ENCODE measurements at regions not wholly inside any gene's neighbourhood (a gene's known extent, or its start where the extent isn't known, plus 50 kb on each side); places are given as distances from the start of the nearest gene placed in this dataset.

GRCh38 chr9:3007326-3007725 lies 163.4 kb upstream of the PUM3 start:
- in situ Hi-C loops (cut with MboI; ENCODE audit: low pct_unique_long_range_greater_than_20kb, low sequenced_read_pairs): no loop called here
- no peak for DNase-seq

- DNase-seq: no peak
- in situ Hi-C loops (cut with MboI; ENCODE audit: low pct_unique_long_range_greater_than_20kb, low sequenced_read_pairs): no loop called here
These were observed 163.0 kb upstream of the PUM3 start for GRCh38 chr9:3006851-3007250.

GRCh38 chr9:3004572-3004971 lies 160.7 kb upstream of the PUM3 start:
- no peak for DNase-seq

DNA sequence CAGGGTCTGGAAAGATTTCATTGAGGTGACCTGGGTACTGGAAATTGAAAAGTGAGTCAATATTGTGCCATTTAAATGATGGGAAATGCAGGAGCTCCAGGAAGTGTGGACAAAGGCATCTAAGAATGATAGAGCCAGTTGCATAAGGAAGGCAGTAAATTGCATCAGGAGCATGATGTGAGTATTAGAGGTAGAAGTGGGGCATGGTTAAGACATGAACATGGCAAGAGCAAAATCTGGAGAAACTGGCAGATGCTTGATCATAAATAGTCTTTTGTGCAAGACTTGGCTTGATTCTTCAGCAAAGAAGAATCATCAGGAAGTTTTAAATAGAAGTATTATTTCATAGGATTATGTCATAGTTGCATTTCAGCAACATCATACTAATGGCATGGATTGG lies 157.4 kb upstream of the PUM3 start:
- no peak for DNase-seq
- in situ Hi-C loops (cut with MboI; ENCODE audit: low pct_unique_long_range_greater_than_20kb, low sequenced_read_pairs): no loop called here

More at GRCh38 chr9:3004572-3004971, 160.7 kb upstream of the PUM3 start:
- in situ Hi-C loops (cut with MboI; ENCODE audit: low pct_unique_long_range_greater_than_20kb, low sequenced_read_pairs): no loop called here

GRCh38 chr9:2992427-2992826 lies 148.5 kb upstream of the PUM3 start:
- no peak for DNase-seq
- in situ Hi-C loops (cut with MboI; ENCODE audit: low pct_unique_long_range_greater_than_20kb, low sequenced_read_pairs): no loop called here

DNA sequence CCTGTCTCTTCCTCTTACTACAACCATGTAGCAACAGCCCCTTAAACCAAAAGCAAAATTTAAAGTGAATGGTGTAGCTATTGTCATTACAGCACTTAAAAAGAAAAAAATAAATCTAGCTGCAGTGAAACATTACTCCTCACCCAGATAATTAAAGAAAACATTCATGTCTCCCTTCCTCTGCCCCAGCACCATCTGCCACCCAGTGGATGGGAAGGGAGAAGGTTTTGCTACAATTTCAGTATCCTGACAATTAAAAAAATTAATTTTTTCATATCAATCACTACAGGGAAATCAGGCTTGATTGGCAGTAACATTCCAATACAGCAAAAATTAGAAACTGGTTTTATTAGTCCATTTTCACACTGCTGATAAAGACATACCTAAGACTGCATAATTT lies 147.4 kb upstream of the PUM3 start:
- in situ Hi-C loops (cut with MboI; ENCODE audit: low pct_unique_long_range_greater_than_20kb, low sequenced_read_pairs): no loop called here
- no peak for DNase-seq

DNA sequence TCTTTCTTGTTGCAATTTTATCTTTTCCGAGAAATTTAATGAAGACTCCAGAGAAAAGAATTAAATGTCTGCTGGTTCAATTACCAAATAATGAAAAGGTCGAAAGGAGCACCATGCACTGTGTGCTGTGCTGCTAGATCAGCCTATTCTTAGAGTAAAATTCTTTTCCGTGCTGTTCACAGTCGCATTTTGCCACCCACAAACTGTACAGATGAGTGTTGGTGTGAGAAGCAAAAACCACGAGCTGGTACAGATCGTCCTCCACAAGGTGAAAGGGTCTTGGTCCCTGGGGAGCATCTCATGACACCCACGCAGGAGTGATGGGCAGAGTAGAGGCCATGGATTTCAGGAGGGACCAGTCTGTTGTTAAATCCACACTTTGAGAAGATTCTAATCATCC lies 143.8 kb upstream of the PUM3 start:
- in situ Hi-C loops (cut with MboI; ENCODE audit: low pct_unique_long_range_greater_than_20kb, low sequenced_read_pairs): no loop called here

DNA sequence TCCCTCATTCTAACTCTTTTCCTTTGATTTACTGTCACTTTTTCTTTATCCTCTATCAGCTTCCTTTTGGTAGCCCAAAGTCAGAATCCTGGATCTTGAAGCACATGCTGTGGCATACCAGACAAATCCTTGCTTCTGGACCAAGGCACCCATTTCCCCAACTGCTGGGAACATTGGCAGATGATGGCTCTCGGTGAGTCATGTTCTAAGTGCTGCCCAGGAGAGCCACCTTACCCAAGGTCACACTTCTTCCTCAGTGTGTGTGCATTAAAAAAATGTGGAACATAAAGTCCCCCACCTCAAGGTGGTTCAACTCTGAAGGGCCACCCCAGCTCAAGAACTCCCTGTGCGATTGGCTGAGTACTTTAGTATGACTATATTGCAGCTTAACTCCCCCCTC lies 141.4 kb upstream of the PUM3 start:
- in situ Hi-C loops (cut with MboI; ENCODE audit: low pct_unique_long_range_greater_than_20kb, low sequenced_read_pairs): no loop called here
- DNase-seq: no peak

More for the DNA sequence above, 143.8 kb upstream of the PUM3 start:
- DNase-seq: no peak

DNA sequence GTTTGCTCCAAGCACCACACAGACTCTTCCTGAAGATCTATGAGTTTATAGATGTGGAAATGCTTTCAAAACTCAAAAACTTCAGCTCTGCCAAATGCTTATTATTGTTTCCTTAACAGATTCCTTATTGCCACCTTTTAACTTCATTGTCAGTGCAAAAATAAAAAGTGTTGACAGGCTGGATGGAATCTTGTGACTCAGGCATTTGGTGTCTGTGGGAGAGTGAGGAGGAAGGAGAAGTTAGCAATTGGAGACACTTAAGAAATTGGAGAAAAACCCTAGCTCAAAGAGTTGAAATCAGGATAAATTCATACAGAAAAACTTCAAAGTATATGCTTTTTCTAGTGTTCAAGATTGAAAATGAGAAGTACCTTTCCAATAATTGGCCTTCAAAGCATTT lies 140.6 kb upstream of the PUM3 start:
- in situ Hi-C loops (cut with MboI; ENCODE audit: low pct_unique_long_range_greater_than_20kb, low sequenced_read_pairs): no loop called here
- no peak for DNase-seq

DNA sequence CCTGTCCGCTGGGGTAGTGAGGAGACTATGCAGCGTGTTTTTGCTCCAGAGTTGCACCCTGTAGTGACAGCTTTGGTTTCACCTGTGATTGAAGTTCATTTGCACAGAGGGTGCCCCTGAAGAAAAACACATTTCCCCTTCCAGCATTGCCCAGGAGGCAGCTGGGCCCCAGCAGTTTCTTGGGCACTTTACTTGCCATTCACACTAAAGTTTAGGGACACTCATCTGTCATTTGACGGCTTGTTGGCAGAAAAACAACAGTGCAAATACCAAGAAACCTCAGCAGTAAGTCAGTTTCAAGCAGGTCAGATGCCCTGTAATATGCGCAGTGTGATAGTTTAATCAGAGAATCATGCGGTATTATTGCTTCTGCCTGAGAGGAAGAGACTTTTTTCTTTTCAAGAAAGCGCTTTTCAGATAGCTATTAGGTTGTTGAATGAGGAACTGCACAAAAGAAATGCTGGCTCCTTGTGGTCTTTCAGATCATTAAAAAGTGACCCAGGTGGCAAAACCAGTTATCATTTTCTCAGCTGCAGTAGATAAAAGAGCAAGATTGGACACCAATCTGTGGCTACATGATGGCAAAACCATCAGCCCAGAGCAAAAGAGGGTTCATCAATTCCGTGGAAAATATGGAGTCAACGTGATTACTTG lies 136.2 kb upstream of the PUM3 start:
- in situ Hi-C loops (cut with MboI; ENCODE audit: low pct_unique_long_range_greater_than_20kb, low sequenced_read_pairs): no loop called here
- DNase-seq: no peak

GRCh38 chr9:2972475-2972874 lies 128.6 kb upstream of the PUM3 start:
- no peak for DNase-seq
- in situ Hi-C loops (cut with MboI; ENCODE audit: low pct_unique_long_range_greater_than_20kb, low sequenced_read_pairs): no loop called here

- no peak for DNase-seq
- in situ Hi-C loops (cut with MboI; ENCODE audit: low pct_unique_long_range_greater_than_20kb, low sequenced_read_pairs): no loop called here
These were observed 127.0 kb upstream of the PUM3 start for GRCh38 chr9:2970864-2971263.

DNA sequence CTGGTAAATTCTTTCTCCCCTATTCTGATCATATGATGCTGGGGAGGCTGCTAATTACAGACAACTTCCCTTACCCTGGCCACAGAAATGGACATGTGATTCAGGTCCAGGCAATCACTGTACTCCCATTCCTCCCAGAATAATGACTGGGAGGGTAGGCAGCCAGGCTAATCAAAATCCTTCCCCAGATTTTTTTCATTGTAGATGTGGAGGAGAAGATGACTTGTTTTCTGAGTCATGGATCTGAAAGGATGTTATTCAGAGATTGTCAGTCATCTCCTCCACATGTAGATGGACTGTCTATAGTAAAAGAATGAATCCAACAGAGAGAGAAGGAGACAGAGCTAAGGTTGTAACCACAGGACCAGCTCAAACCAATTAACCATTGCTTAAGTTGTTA lies 123.9 kb upstream of the PUM3 start:
- in situ Hi-C loops (cut with MboI; ENCODE audit: low pct_unique_long_range_greater_than_20kb, low sequenced_read_pairs): no loop called here
- DNase-seq: no peak

GRCh38 chr9:2966565-2967300 lies 122.8 kb upstream of the PUM3 start:
- no peak for DNase-seq
- in situ Hi-C loops (cut with MboI; ENCODE audit: low pct_unique_long_range_greater_than_20kb, low sequenced_read_pairs): no loop called here

GRCh38 chr9:2964470-2964869 lies 120.6 kb upstream of the PUM3 start:
- no peak for DNase-seq
- in situ Hi-C loops (cut with MboI; ENCODE audit: low pct_unique_long_range_greater_than_20kb, low sequenced_read_pairs): no loop called here

- in situ Hi-C loops (cut with MboI; ENCODE audit: low pct_unique_long_range_greater_than_20kb, low sequenced_read_pairs): no loop called here
- no peak for DNase-seq
These were observed 119.4 kb upstream of the PUM3 start for GRCh38 chr9:2963307-2963706.

DNA sequence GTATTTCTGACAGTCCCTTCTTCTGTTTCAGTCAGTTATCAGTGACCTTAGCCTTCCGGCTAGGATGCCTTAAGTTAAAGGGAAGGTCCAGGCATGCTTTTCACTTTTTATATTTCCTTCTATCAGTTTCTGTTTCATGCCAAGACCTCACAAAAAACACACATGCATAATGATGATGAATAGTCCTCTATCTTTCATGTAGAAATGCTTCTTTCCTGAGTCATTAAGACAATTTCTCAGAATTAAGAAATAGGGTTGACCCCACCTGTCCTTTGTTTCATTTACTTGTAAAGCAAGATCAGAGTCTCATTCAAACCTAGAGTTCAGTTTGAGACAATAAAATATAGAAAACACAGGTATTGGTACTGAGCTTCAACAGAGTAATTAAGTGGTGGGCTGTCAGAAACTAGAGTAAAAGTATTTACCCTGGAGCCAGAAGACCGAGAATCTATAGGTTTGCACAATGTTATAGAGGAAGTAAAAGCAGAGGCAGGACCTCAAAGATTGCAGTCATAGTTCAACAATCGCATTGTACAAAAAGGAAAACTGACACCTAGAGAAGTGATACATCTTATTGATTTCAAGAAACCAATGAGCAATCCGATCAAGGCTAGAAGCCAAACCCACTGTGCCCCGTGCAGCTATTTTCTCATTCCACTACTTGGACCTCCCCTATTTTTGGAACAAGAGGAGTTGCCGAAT lies 118.7 kb upstream of the PUM3 start:
- no peak for DNase-seq
- in situ Hi-C loops (cut with MboI; ENCODE audit: low pct_unique_long_range_greater_than_20kb, low sequenced_read_pairs): no loop called here

GRCh38 chr9:2958219-2958618 lies 114.3 kb upstream of the PUM3 start:
- no peak for DNase-seq
- in situ Hi-C loops (cut with MboI; ENCODE audit: low pct_unique_long_range_greater_than_20kb, low sequenced_read_pairs): no loop called here

GRCh38 chr9:2957656-2958200 lies 113.8 kb upstream of the PUM3 start:
- in situ Hi-C loops (cut with MboI; ENCODE audit: low pct_unique_long_range_greater_than_20kb, low sequenced_read_pairs): no loop called here
- DNase-seq: no peak

- no peak for DNase-seq
- in situ Hi-C loops (cut with MboI; ENCODE audit: low pct_unique_long_range_greater_than_20kb, low sequenced_read_pairs): no loop called here
These were observed 111.7 kb upstream of the PUM3 start for GRCh38 chr9:2955575-2955974.
